Activated T-helper 17 cell treated with anti-CD3 and anti-CD28 coated beads, Interleukin-2, amount 50 U/mL, for 72 hours (primary cell): ENCODE measurements at regions not wholly inside any gene's neighbourhood (a gene's known extent, or its start where the extent isn't known, plus 50 kb on each side); places are given as distances from the start of the nearest gene placed in this dataset.

Experiments
- ATAC-seq: fragments of 150-1000 bp; cut with Tn5 transposase; replicated peaks from 2 replicates; pipeline ENCODE4 v1.10.0; 2021; ENCODE audit warnings: mild to moderate bottlenecking, moderate library complexity
- H3K27ac Mint-ChIP-seq: one replicate; pipeline ENCODE4 v1.8.0; 2022; ENCODE audit warnings: mixed read lengths
- H3K27me3 Mint-ChIP-seq: one replicate; pipeline ENCODE4 v1.8.0; 2022; ENCODE audit warnings: mixed read lengths
- H3K36me3 Mint-ChIP-seq: one replicate; pipeline ENCODE4 v1.8.0; 2022; ENCODE audit warnings: low read depth, mild to moderate bottlenecking, mixed read lengths
- H3K4me1 Mint-ChIP-seq: one replicate; pipeline ENCODE4 v1.8.0; 2022; ENCODE audit warnings: mixed read lengths
- H3K4me3 Mint-ChIP-seq: one replicate; pipeline ENCODE4 v1.8.0; 2022; ENCODE audit warnings: mild to moderate bottlenecking, mixed read lengths
- H3K9me3 Mint-ChIP-seq: one replicate; pipeline ENCODE4 v1.8.0; 2022; ENCODE audit warnings: mixed read lengths

- Mint-ChIP-seq H3K27ac (no peak overlapping the region), H3K4me3 (no peak overlapping the region), H3K36me3 (no peaks in the 10 kb centered on the region), H3K4me1 (no peaks in the 10 kb centered on the region), H3K27me3 (peaks cover 3% of the 10 kb centered on the region), H3K9me3 (peaks cover 5% of the 10 kb centered on the region)
- ATAC-seq, result no peak
Measured at GRCh38 chr19:28948566-28948965, 264.4 kb downstream of the UQCRFS1 start.

GRCh38 chr19:28948026-28948425 lies 264.9 kb downstream of the UQCRFS1 start:
- Mint-ChIP-seq H3K9me3 (peaks cover 5% of the 10 kb centered on the region), H3K27ac (no peak overlapping the region), H3K4me1 (no peaks in the 10 kb centered on the region), H3K27me3 (peaks cover 3% of the 10 kb centered on the region), H3K4me3 (no peak overlapping the region), H3K36me3 (no peaks in the 10 kb centered on the region)
- no peak for ATAC-seq

DNA sequence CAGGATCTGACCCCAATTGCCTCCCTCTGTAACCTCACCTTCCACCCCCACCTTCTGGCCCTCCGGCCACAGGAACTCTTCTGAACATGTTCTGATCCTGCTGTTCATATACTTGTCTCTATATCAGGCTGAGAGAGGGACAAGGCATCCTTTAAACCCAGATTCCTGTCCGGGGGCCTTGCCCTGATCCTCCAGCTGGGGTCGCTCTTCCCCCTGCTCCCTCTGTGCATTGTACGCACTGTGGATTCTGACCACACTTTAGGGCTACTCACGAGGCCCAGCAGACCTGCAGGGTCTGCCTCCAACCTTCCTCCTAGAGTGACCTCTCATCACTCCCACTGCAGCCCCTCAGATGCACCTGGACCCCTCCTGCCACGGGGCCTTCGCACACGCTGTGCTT lies 269.3 kb downstream of the UQCRFS1 start:
- no peaks in the 10 kb centered on the region for H3K27me3 Mint-ChIP-seq

DNA sequence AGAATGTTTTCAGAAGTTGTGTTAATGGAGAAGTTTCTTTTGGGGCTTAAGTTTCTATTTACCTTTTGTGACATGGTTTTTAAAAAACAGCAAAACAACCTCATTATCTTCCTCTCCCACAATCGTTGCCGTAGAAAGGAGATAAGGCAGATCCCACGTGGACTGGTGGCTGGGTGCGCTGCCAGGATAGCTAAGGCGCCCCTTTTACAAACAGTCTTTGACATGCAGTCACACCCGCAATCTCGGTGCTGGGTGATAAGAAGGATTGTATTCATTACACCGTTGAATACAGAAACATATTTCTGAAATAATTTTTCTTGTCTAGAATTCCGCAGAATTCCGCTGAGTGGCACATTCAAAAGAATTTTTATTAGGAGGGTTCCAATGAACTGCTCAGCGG lies 271.1 kb downstream of the UQCRFS1 start:
- ATAC-seq, result no peak
- H3K4me1 Mint-ChIP-seq, result no peaks in the 10 kb centered on the region
- H3K9me3 Mint-ChIP-seq, result peaks cover 5% of the 10 kb centered on the region
- no peaks in the 10 kb centered on the region for H3K36me3 Mint-ChIP-seq
- H3K4me3 Mint-ChIP-seq, result no peak overlapping the region
- H3K27ac Mint-ChIP-seq, result no peak overlapping the region
- H3K27me3 Mint-ChIP-seq, result no peaks in the 10 kb centered on the region

More for the DNA sequence above, 269.3 kb downstream of the UQCRFS1 start:
- Mint-ChIP-seq H3K4me3 (no peak overlapping the region), H3K36me3 (no peaks in the 10 kb centered on the region), H3K27ac (no peak overlapping the region), H3K4me1 (no peaks in the 10 kb centered on the region), H3K9me3 (peaks cover 5% of the 10 kb centered on the region)
- no peak for ATAC-seq

DNA sequence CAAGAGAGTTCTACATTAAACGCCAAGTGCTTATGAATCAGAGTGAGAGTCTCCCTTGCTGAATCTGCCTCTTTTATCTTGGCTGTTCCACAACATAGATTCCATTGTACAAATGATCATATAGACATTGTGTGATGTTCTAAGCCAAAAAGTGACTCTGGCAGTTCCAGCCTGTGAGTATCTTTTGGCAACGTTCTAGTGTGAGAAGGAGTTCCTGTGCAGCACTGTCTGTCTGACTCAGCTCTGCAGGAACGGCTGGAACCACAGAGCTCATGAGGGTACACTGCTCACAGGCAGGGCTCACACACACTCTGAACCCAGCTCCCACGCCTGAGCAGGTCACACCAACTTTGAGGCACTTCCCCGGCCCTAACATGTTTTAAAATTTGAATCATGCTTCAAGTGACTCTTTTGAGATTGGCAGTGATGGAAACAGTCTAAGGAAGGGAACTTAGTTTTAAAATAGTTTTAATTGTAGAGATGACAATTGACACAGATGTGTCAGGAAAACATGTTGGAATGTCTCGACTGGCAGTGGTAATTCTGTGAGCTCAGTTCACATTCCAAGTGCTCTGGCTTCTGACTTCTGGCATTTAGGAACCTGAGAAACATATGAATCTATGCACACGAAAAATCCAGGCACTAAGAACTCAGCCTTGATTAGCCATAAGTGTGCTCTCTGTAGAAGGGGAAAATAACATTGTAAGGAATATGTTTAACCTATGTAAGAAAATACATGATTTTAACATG lies 272.0 kb downstream of the UQCRFS1 start:
- Mint-ChIP-seq H3K9me3 (peaks cover 5% of the 10 kb centered on the region), H3K27ac (no peak overlapping the region), H3K4me1 (no peaks in the 10 kb centered on the region), H3K27me3 (no peaks in the 10 kb centered on the region), H3K4me3 (no peak overlapping the region), H3K36me3 (no peaks in the 10 kb centered on the region)
- ATAC-seq, result no peak

- Mint-ChIP-seq H3K4me1 (no peaks in the 10 kb centered on the region), H3K4me3 (no peak overlapping the region), H3K27me3 (no peaks in the 10 kb centered on the region), H3K36me3 (no peaks in the 10 kb centered on the region), H3K9me3 (peaks cover 5% of the 10 kb centered on the region), H3K27ac (no peak overlapping the region)
- no peak for ATAC-seq
Measured at GRCh38 chr19:28939236-28939635, 273.7 kb downstream of the UQCRFS1 start.

DNA sequence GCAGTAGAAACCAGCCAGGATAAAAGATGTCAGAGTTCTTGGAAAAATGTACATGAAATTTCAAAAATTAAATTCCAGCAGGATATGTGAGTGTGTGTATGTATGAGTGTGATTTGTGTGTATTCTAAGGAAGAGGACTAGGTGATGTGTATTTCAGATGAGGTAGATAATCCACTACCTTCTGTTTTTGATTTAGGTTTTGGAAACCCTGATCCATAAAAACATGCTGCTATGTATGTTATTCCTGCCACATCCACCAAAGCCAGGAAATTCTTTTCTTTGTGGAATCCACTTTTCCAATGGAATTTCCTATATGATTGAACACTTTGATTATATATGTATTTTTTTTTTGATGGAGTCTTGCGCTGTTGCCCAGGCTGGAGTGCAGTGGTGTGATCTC lies 276.9 kb downstream of the UQCRFS1 start:
- no peak overlapping the region for H3K4me3 Mint-ChIP-seq
- no peaks in the 10 kb centered on the region for H3K4me1 Mint-ChIP-seq
- H3K9me3 Mint-ChIP-seq, result no peaks in the 10 kb centered on the region
- H3K27ac Mint-ChIP-seq, result no peak overlapping the region
- no peaks in the 10 kb centered on the region for H3K27me3 Mint-ChIP-seq
- no peak for ATAC-seq
- no peaks in the 10 kb centered on the region for H3K36me3 Mint-ChIP-seq

DNA sequence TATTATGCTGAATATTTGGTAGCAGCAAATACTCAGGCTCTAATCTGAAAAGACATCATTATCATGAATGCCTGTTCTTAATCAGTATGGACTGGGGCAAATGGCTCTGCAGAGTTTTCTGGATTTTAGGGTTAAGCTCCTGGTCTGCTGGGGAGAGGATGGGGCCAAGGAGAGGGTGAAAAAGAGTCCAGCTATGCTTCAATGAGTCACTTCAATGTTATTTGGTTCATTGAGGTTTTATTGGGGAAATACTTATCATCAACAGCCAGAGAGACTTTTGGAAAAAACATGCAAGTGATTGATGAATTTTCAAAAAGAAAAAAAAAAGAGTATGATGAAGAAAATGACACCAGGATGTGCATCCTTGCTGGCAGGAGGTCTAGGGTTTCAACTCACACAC lies 278.3 kb downstream of the UQCRFS1 start:
- no peak for ATAC-seq
- Mint-ChIP-seq H3K36me3 (no peaks in the 10 kb centered on the region), H3K4me3 (no peak overlapping the region), H3K27me3 (peaks cover 2% of the 10 kb centered on the region), H3K4me1 (no peaks in the 10 kb centered on the region), H3K9me3 (no peaks in the 10 kb centered on the region), H3K27ac (no peak overlapping the region)

DNA sequence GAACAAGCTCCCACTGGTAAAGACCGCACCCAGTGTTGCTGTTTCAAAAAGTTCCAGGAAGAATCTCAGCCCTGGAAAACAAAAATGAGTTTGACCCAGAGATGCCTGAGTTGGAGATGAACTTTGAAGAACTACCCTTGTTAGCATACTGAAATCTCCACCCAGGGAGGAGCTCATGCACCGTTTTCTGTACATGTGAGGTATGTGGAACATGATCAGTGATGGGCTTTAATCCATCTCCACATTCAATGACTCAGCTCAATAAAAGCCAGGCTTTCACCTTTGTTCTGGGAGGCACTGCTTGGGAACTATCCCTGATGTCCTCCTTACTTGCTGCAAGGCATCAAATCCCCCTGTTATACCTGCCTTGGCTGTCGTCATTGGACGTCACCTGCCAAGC lies 279.9 kb downstream of the UQCRFS1 start:
- H3K9me3 Mint-ChIP-seq, result no peaks in the 10 kb centered on the region
- peaks cover 10% of the 10 kb centered on the region for H3K27me3 Mint-ChIP-seq
- H3K4me1 Mint-ChIP-seq, result no peaks in the 10 kb centered on the region
- no peak overlapping the region for H3K27ac Mint-ChIP-seq
- no peak for ATAC-seq
- H3K4me3 Mint-ChIP-seq, result no peak overlapping the region
- no peaks in the 10 kb centered on the region for H3K36me3 Mint-ChIP-seq

GRCh38 chr19:28932446-28932845 lies 280.5 kb downstream of the UQCRFS1 start:
- Mint-ChIP-seq H3K4me1 (no peaks in the 10 kb centered on the region), H3K36me3 (no peaks in the 10 kb centered on the region), H3K27me3 (peaks cover 10% of the 10 kb centered on the region), H3K9me3 (no peaks in the 10 kb centered on the region), H3K4me3 (no peak overlapping the region), H3K27ac (no peak overlapping the region)
- no peak for ATAC-seq

DNA sequence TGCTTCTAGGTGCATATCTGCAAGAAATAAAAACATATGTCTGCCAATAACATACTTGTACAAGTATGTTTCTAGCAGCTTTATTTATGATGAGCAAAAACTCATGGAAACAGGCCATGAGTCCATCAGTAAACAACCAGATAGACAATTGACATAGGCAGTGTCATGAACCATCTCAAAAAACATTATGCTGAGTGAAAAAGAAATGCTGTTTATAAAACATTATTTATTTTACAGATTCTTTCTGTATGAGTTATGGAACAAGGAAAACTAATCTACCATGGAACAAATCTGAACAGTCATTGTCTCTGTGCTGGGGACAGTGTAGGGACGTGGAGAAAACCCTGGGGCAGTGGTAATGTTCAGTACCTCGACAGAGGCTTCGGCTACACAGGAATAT lies 283.9 kb downstream of the UQCRFS1 start:
- H3K27me3 Mint-ChIP-seq, result peaks cover 10% of the 10 kb centered on the region
- H3K9me3 Mint-ChIP-seq, result no peaks in the 10 kb centered on the region
- no peak for ATAC-seq
- H3K4me1 Mint-ChIP-seq, result no peaks in the 10 kb centered on the region
- no peaks in the 10 kb centered on the region for H3K36me3 Mint-ChIP-seq
- H3K4me3 Mint-ChIP-seq, result no peak overlapping the region
- no peak overlapping the region for H3K27ac Mint-ChIP-seq

DNA sequence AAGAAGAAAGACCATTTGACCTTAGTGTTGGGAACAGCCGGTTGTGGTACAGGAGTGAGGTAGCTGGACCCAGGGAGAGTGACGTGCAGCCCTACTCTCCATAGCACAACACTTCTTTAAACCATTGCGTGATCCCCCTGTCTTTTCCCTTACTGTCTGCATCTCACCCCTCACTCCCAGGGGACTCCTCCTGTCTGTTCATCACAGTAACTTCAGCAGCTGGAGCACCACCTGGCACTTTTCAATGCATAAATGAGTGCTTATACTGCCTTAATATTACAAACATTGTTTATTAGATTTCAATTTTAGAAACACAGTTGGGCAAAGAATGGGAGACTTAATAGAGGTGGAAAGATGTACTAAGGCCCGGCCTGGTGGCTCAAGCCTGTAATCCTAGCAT lies 285.5 kb downstream of the UQCRFS1 start:
- ATAC-seq, result no peak
- Mint-ChIP-seq H3K36me3 (no peaks in the 10 kb centered on the region), H3K27me3 (peaks cover 16% of the 10 kb centered on the region), H3K9me3 (no peaks in the 10 kb centered on the region), H3K4me1 (no peaks in the 10 kb centered on the region), H3K27ac (no peak overlapping the region), H3K4me3 (no peak overlapping the region)

- Mint-ChIP-seq H3K4me1 (no peaks in the 10 kb centered on the region), H3K4me3 (no peak overlapping the region), H3K36me3 (no peaks in the 10 kb centered on the region), H3K9me3 (no peaks in the 10 kb centered on the region), H3K27ac (no peak overlapping the region), H3K27me3 (peaks cover 10% of the 10 kb centered on the region)
- no peak for ATAC-seq
Measured at GRCh38 chr19:28920269-28921066, 292.5 kb downstream of the UQCRFS1 start.

- Mint-ChIP-seq H3K4me3 (no peak overlapping the region), H3K27me3 (peaks cover 7% of the 10 kb centered on the region), H3K36me3 (no peaks in the 10 kb centered on the region), H3K4me1 (no peaks in the 10 kb centered on the region), H3K27ac (no peak overlapping the region), H3K9me3 (no peaks in the 10 kb centered on the region)
- ATAC-seq, result no peak
Measured at GRCh38 chr19:28917621-28918020, 295.3 kb downstream of the UQCRFS1 start.

DNA sequence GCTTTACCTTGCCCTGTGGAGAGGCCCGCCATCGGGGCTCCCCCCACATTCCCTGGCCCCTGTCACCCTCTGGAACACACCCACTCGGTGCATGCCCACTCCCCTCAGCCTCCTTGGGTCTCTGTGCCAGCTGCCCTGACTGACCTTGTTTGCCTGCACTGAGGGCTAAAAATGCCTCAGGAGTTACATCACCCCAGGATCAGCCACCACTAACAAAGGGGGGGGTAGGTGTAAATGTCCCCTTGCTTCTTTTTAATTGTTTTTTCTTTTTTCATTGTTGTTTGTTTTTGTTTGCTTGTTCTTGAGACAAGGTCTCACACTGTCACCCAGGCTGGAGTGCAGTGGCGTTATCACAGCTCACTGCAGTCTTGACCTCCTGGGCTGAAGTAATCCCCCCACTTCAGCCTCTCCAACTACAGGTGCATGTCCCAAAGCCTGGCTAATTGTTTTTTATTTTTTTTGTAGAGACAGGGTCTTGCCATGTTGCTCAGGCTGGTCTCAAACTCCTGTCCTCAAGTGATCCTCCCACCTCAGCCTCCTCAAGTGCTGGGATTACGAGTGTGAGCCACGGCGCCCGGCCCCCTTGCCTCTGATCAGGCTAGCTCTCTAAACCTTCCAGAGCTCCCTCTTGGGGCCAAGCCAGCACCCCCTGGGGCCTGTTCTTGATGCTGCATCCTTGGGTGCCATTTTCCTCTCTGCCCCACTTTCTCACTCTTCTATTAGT lies 297.1 kb downstream of the UQCRFS1 start:
- Mint-ChIP-seq H3K9me3 (no peaks in the 10 kb centered on the region), H3K4me1 (no peaks in the 10 kb centered on the region), H3K4me3 (no peak overlapping the region), H3K36me3 (no peaks in the 10 kb centered on the region), H3K27me3 (peaks cover 8% of the 10 kb centered on the region), H3K27ac (no peak overlapping the region)
- no peak for ATAC-seq
